ENCODE measurements at regions not wholly inside any gene's neighbourhood (a gene's known extent, or its start where the extent isn't known, plus 50 kb on each side); places are given as distances from the start of the nearest gene placed in this dataset.

- DNase-seq, result no peak
- intact Hi-C loops (cut with micrococcal nuclease), result no loop called here
- Histone ChIP-seq H3K27me3 (ENCODE audit: control insufficient read depth in 2 of 2, insufficient read depth in 2 of 2, low read length in 2 of 2) (peaks cover 28 to 40% of the 10 kb centered on the region in 2 donors), H3K36me3 (replicated peaks in 1 of 2; ENCODE audit: control insufficient read depth in 1 of 2, insufficient read depth in 2 of 2, low read length in 2 of 2) (no peaks in the 10 kb centered on the region), H3K4me3 (replicated peaks in 1 of 3; ENCODE audit: low read depth in 2 of 3, low read length in 3 of 3) (no peak overlapping the region), H2AFZ (ENCODE audit: insufficient read depth, low read depth, low read length, poor library complexity, severe bottlenecking) (no peak overlapping the region), H4K20me1 (ENCODE audit: insufficient read depth, low read length) (no peaks in the 10 kb centered on the region), H3K4me1 (ENCODE audit: control insufficient read depth in 1 of 2, insufficient read depth in 2 of 2, low read length in 2 of 2) (peaks cover 0 to 7% of the 10 kb centered on the region in 2 donors), H3K4me2 (replicated peaks; ENCODE audit: extremely low read depth, low read length, poor library complexity, severe bottlenecking) (no peak overlapping the region), H3K9ac (ENCODE audit: insufficient read depth, low read length, poor library complexity, severe bottlenecking) (no peak overlapping the region), H3K79me2 (ENCODE audit: insufficient read depth, low read length) (no peaks in the 10 kb centered on the region), H3K9me3 (replicated peaks in 1 of 2; ENCODE audit: control insufficient read depth in 1 of 2, insufficient read depth in 1 of 2, low read length in 2 of 2) (peaks cover 0 to 11% of the 10 kb centered on the region in 2 donors), H3K27ac (ENCODE audit: low read depth in 1 of 2, low read length in 2 of 2) (no peak overlapping the region)
- Mint-ChIP-seq H3K9me3 (peaks cover 6 to 21% (median 15%) of the 10 kb centered on the region in 7 donors), H3K27me3 (ENCODE audit: low read depth in 3 of 3) (peaks cover 23 to 75% (median 29%) of the 10 kb centered on the region in 3 donors), H3K4me1 (peaks cover 8% of the 10 kb centered on the region), H3K27ac (no peak overlapping the region), H3K4me3 (no peak overlapping the region), H3K36me3 (no peaks in the 10 kb centered on the region)
- no CpG with 5 or more reads among the region's 2 CpGs for WGBS (ENCODE audit: insufficient coverage)
- TF ChIP-seq CTCF (IDR thresholded peaks at IDR 0.05), result no peak
Observed at GRCh38 chr2:217297096-217297495, 437.2 kb upstream of the TNP1 start.

GRCh38 chr2:217294818-217295217, 435.0 kb upstream of the TNP1 start:
- TF ChIP-seq CTCF (IDR thresholded peaks at IDR 0.05), result no peak
- Histone ChIP-seq H3K4me3 (replicated peaks in 1 of 3; ENCODE audit: low read depth in 2 of 3, low read length in 3 of 3) (no peak overlapping the region), H3K27ac (ENCODE audit: low read depth in 1 of 2, low read length in 2 of 2) (no peak overlapping the region), H3K9ac (ENCODE audit: insufficient read depth, low read length, poor library complexity, severe bottlenecking) (no peak overlapping the region), H2AFZ (ENCODE audit: insufficient read depth, low read depth, low read length, poor library complexity, severe bottlenecking) (no peak overlapping the region), H3K36me3 (replicated peaks in 1 of 2; ENCODE audit: control insufficient read depth in 1 of 2, insufficient read depth in 2 of 2, low read length in 2 of 2) (no peaks in the 10 kb centered on the region), H3K79me2 (ENCODE audit: insufficient read depth, low read length) (no peaks in the 10 kb centered on the region), H3K4me2 (replicated peaks; ENCODE audit: extremely low read depth, low read length, poor library complexity, severe bottlenecking) (no peak overlapping the region), H3K9me3 (replicated peaks in 1 of 2; ENCODE audit: control insufficient read depth in 1 of 2, insufficient read depth in 1 of 2, low read length in 2 of 2) (peaks cover 0 to 11% of the 10 kb centered on the region in 2 donors), H3K27me3 (ENCODE audit: control insufficient read depth in 2 of 2, insufficient read depth in 2 of 2, low read length in 2 of 2) (peaks cover 22 to 32% of the 10 kb centered on the region in 2 donors), H4K20me1 (ENCODE audit: insufficient read depth, low read length) (no peaks in the 10 kb centered on the region), H3K4me1 (ENCODE audit: control insufficient read depth in 1 of 2, insufficient read depth in 2 of 2, low read length in 2 of 2) (no peaks in the 10 kb centered on the region)
- Mint-ChIP-seq H3K27me3 (ENCODE audit: low read depth in 3 of 3) (peaks cover 8 to 66% (median 23%) of the 10 kb centered on the region in 3 donors), H3K4me1 (no peaks in the 10 kb centered on the region), H3K9me3 (peaks cover 6 to 21% (median 15%) of the 10 kb centered on the region in 7 donors), H3K4me3 (no peak overlapping the region), H3K36me3 (no peaks in the 10 kb centered on the region), H3K27ac (no peak overlapping the region)
- intact Hi-C loops (cut with micrococcal nuclease), result no loop called here
- no peak for DNase-seq
- no CpG with 5 or more reads among the region's 4 CpGs for WGBS (ENCODE audit: insufficient coverage)

Measured in CD14-positive monocyte (primary cell).